ENCODE measurements at regions not wholly inside any gene's neighbourhood (a gene's known extent, or its start where the extent isn't known, plus 50 kb on each side); places are given as distances from the start of the nearest gene placed in this dataset.

- Histone ChIP-seq H3K4me1 (no peaks in the 10 kb centered on the region), H3K36me3 (no peaks in the 10 kb centered on the region), H3K4me3 (no peak overlapping the region), H3K9me3 (no peaks in the 10 kb centered on the region), H3K27me3 (no peaks in the 10 kb centered on the region), H3K27ac (no peak overlapping the region)
- intact Hi-C loops (cut with DNase I; ENCODE audit: low total_unique reads): no loop called here
- DNase-seq: no peak
- no peak for TF ChIP-seq POLR2A (IDR thresholded peaks at IDR 0.05)
- TF ChIP-seq, protein P1, sequence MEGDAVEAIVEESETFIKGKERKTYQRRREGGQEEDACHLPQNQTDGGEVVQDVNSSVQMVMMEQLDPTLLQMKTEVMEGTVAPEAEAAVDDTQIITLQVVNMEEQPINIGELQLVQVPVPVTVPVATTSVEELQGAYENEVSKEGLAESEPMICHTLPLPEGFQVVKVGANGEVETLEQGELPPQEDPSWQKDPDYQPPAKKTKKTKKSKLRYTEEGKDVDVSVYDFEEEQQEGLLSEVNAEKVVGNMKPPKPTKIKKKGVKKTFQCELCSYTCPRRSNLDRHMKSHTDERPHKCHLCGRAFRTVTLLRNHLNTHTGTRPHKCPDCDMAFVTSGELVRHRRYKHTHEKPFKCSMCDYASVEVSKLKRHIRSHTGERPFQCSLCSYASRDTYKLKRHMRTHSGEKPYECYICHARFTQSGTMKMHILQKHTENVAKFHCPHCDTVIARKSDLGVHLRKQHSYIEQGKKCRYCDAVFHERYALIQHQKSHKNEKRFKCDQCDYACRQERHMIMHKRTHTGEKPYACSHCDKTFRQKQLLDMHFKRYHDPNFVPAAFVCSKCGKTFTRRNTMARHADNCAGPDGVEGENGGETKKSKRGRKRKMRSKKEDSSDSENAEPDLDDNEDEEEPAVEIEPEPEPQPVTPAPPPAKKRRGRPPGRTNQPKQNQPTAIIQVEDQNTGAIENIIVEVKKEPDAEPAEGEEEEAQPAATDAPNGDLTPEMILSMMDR (IDR thresholded peaks at IDR 0.05): no peak
These were observed 283.5 kb upstream of the PPP2R2D start for GRCh38 chr10:131617113-131617858.

GRCh38 chr10:131618587-131619267, 282.1 kb upstream of the PPP2R2D start:
- intact Hi-C loops (cut with DNase I; ENCODE audit: low total_unique reads): no loop called here
- Histone ChIP-seq H3K9me3 (no peaks in the 10 kb centered on the region), H3K27ac (no peak overlapping the region), H3K27me3 (no peaks in the 10 kb centered on the region), H3K4me1 (no peaks in the 10 kb centered on the region), H3K4me3 (no peak overlapping the region), H3K36me3 (no peaks in the 10 kb centered on the region)
- TF ChIP-seq POLR2A (IDR thresholded peaks at IDR 0.05): no peak
- TF ChIP-seq, protein P1 (IDR thresholded peaks at IDR 0.05): no peak
- DNase-seq: no peak

GRCh38 chr10:131620314-131620713, 280.5 kb upstream of the PPP2R2D start:
- TF ChIP-seq, protein P1 (IDR thresholded peaks at IDR 0.05): no peak
- TF ChIP-seq POLR2A (IDR thresholded peaks at IDR 0.05): no peak

GRCh38 chr10:131620904-131621303, 279.9 kb upstream of the PPP2R2D start:
- no peaks in the 10 kb centered on the region for H3K27me3 ChIP-seq
- H3K4me3 ChIP-seq: no peak overlapping the region
- DNase-seq: no peak
- intact Hi-C loops (cut with DNase I; ENCODE audit: low total_unique reads): no loop called here
- no peaks in the 10 kb centered on the region for H3K36me3 ChIP-seq
- H3K27ac ChIP-seq: no peak overlapping the region
- TF ChIP-seq POLR2A (IDR thresholded peaks at IDR 0.05): no peak
- TF ChIP-seq, protein P1 (IDR thresholded peaks at IDR 0.05): no peak
- no peaks in the 10 kb centered on the region for H3K9me3 ChIP-seq
- H3K4me1 ChIP-seq: no peaks in the 10 kb centered on the region

More at GRCh38 chr10:131620314-131620713, 280.5 kb upstream of the PPP2R2D start:
- no peaks in the 10 kb centered on the region for H3K27me3 ChIP-seq
- no peak overlapping the region for H3K4me3 ChIP-seq
- H3K9me3 ChIP-seq: no peaks in the 10 kb centered on the region
- DNase-seq: no peak
- H3K27ac ChIP-seq: no peak overlapping the region
- no peaks in the 10 kb centered on the region for H3K36me3 ChIP-seq
- H3K4me1 ChIP-seq: no peaks in the 10 kb centered on the region
- intact Hi-C loops (cut with DNase I; ENCODE audit: low total_unique reads): no loop called here

Measured in uterus (tissue), 3 donors.